ENCODE measurements at regions not wholly inside any gene's neighbourhood (a gene's known extent, or its start where the extent isn't known, plus 50 kb on each side); places are given as distances from the start of the nearest gene placed in this dataset.

DNA sequence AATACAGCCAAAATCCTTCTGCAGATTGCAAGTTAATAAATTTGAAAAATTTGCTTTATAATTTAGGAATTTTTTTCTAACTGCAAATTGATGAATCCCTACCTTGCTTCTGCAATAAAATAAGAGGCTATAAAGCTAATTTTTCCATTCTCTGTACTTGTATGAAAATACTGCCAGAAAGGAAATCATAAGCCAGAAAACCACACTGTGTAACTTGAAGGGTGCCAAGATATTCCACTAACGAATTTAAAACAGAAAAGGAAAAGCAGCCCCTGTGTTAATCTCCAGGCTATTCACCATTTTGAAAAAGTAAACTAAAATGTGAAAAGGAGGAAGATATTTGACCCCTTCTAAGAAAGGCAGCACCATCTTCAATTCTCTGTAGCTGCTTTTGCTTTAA is 557.9 kb upstream of the ZNF385D start:
- Histone ChIP-seq H3K27me3 (ENCODE audit: control insufficient read depth, insufficient read depth, low read length) (no peaks in the 10 kb centered on the region), H3K9ac (ENCODE audit: low read length) (no peak overlapping the region), H3K4me3 (ENCODE audit: low read length) (no peak overlapping the region), H3K4me1 (ENCODE audit: control insufficient read depth, insufficient read depth, low read length) (no peaks in the 10 kb centered on the region), H3K27ac (ENCODE audit: low read depth, low read length) (no peak overlapping the region), H3K36me3 (ENCODE audit: control insufficient read depth, insufficient read depth, low read length) (no peaks in the 10 kb centered on the region)

DNA sequence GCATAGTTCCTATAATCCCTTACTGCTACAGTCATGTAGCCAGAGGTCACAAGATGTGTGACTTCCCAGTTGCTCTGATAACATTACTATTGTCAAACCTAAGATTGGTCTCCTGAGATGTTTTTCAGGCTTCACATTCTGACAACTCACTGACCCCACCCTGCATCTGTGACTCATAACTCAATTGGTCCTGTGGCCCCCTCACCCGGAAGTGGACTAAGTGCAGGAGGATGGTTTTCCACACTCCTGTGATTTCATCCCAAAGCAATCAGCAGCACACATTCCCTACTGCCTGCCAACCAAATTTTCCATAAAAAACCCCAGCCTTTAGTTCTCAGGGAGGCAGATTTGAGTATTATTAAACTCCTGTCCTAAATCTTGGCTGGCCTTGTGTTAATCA is 564.9 kb upstream of the ZNF385D start:
- Histone ChIP-seq H3K36me3 (ENCODE audit: control insufficient read depth, insufficient read depth, low read length) (no peaks in the 10 kb centered on the region), H3K9ac (ENCODE audit: low read length) (no peak overlapping the region), H3K4me1 (ENCODE audit: control insufficient read depth, insufficient read depth, low read length) (no peaks in the 10 kb centered on the region), H3K27ac (ENCODE audit: low read depth, low read length) (no peak overlapping the region), H3K4me3 (ENCODE audit: low read length) (no peak overlapping the region), H3K27me3 (ENCODE audit: control insufficient read depth, insufficient read depth, low read length) (no peaks in the 10 kb centered on the region)

DNA sequence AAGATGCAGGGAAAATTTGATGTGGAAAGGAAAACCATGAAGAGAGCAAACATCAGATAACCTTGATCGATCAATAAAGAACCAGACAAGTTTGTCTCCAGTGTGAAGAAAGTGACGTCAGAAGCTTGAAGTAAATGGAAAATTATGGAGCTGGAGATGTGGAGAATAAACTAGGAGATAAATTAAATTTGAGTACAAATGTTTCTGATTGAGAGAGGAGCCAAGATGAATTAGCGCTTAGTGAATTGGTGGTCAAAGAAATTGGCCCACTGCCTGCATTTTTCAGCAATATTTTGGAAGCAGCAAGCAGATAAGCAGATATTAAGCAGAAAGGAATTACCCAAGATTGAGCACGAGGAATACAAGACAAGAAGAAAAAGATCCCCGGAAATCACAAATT is 567.3 kb upstream of the ZNF385D start:
- Histone ChIP-seq H3K9ac (ENCODE audit: low read length) (no peak overlapping the region), H3K27me3 (ENCODE audit: control insufficient read depth, insufficient read depth, low read length) (no peaks in the 10 kb centered on the region), H3K4me1 (ENCODE audit: control insufficient read depth, insufficient read depth, low read length) (no peaks in the 10 kb centered on the region), H3K36me3 (ENCODE audit: control insufficient read depth, insufficient read depth, low read length) (no peaks in the 10 kb centered on the region), H3K4me3 (ENCODE audit: low read length) (no peak overlapping the region), H3K27ac (ENCODE audit: low read depth, low read length) (no peak overlapping the region)

DNA sequence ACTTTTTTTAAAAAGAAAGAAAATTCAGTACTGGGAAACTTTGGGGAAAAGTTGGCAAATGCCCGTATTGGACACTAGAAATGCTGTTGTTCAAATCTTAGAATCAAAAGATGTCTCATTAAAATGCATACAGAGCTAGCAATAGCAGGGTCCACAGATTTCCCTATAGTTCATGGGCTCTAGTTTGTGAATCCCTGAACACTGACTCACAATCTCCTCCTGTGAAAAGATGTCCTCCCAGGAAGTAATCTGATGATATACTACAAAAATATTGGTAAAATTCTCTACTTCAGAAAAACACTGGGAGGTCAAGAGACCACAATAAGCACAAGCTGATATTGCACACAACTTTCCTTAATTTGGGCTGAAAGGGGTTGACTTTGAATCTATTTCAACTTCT is 568.4 kb upstream of the ZNF385D start:
- no peak overlapping the region for H3K4me3 ChIP-seq (ENCODE audit: low read length)
- no peak overlapping the region for H3K27ac ChIP-seq (ENCODE audit: low read depth, low read length)
- no peak overlapping the region for H3K9ac ChIP-seq (ENCODE audit: low read length)
- H3K36me3 ChIP-seq (ENCODE audit: control insufficient read depth, insufficient read depth, low read length): no peaks in the 10 kb centered on the region
- no peaks in the 10 kb centered on the region for H3K27me3 ChIP-seq (ENCODE audit: control insufficient read depth, insufficient read depth, low read length)
- H3K4me1 ChIP-seq (ENCODE audit: control insufficient read depth, insufficient read depth, low read length): no peaks in the 10 kb centered on the region

DNA sequence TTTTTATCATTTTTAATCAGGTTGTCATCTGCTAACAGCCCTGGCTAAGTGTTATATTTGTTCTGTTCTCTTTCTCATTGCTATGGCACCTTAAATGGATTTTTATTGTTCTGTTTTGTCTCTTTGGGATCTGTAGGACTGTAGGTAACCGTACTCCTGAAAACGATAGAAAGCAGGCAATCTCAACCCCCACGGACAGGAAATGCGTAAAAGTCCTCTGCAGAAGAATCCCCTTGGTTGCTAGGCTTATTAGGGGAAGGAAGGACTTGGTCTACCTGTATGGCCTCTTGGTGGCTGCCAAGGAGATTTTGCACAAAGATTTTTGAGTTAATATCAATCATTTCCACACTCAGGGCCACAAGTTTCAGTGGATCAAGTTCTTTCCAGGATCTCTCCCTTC is 571.9 kb upstream of the ZNF385D start:
- no peak overlapping the region for H3K4me3 ChIP-seq (ENCODE audit: low read length)
- no peak overlapping the region for H3K27ac ChIP-seq (ENCODE audit: low read depth, low read length)
- H3K36me3 ChIP-seq (ENCODE audit: control insufficient read depth, insufficient read depth, low read length): no peaks in the 10 kb centered on the region
- H3K9ac ChIP-seq (ENCODE audit: low read length): no peak overlapping the region
- no peaks in the 10 kb centered on the region for H3K27me3 ChIP-seq (ENCODE audit: control insufficient read depth, insufficient read depth, low read length)
- no peaks in the 10 kb centered on the region for H3K4me1 ChIP-seq (ENCODE audit: control insufficient read depth, insufficient read depth, low read length)

DNA sequence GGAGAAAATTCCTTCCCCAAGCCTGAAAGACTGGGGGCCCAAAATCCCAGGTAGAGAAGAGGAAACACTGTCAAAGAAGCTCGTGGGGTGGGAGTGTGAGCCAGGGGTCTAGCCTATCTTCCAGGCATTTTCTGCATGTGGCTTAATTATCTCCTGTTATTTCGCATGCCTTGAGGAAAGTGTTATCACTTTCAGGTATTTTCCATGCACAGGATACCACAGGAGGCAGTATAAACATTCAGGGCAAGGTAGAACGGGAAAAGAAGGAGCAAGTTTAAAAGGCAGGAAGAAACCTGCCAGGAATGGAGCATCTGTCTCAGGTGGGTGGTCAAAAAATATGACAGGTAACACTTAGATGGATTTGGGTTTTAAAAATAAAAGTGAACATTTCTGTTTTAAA is 575.3 kb upstream of the ZNF385D start:
- no peaks in the 10 kb centered on the region for H3K36me3 ChIP-seq (ENCODE audit: control insufficient read depth, insufficient read depth, low read length)
- H3K4me3 ChIP-seq (ENCODE audit: low read length): no peak overlapping the region
- no peak overlapping the region for H3K27ac ChIP-seq (ENCODE audit: low read depth, low read length)
- no peak overlapping the region for H3K9ac ChIP-seq (ENCODE audit: low read length)
- H3K4me1 ChIP-seq (ENCODE audit: control insufficient read depth, insufficient read depth, low read length): no peaks in the 10 kb centered on the region
- H3K27me3 ChIP-seq (ENCODE audit: control insufficient read depth, insufficient read depth, low read length): no peaks in the 10 kb centered on the region

DNA sequence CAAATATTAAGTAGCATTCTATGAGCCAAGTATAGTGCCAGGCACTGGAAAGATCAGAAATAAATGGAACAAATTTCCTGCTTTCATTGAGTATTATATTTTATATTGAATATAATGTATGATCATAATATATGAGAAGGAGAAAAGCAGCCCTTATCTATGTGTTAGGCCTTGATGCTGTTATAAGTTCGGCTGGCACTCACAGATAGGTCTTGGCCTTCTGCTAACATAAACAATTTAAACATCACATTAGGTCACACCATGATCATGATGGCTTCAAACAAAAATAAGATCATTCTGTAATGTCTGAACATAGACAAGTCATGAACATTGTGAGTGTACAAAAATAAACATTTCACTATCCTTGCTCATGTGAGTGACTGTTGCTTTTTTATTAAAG is 584.0 kb upstream of the ZNF385D start:
- Histone ChIP-seq H3K36me3 (ENCODE audit: control insufficient read depth, insufficient read depth, low read length) (no peaks in the 10 kb centered on the region), H3K4me1 (ENCODE audit: control insufficient read depth, insufficient read depth, low read length) (no peaks in the 10 kb centered on the region), H3K9ac (ENCODE audit: low read length) (no peak overlapping the region), H3K27ac (ENCODE audit: low read depth, low read length) (no peak overlapping the region), H3K4me3 (ENCODE audit: low read length) (no peak overlapping the region), H3K27me3 (ENCODE audit: control insufficient read depth, insufficient read depth, low read length) (no peaks in the 10 kb centered on the region)

DNA sequence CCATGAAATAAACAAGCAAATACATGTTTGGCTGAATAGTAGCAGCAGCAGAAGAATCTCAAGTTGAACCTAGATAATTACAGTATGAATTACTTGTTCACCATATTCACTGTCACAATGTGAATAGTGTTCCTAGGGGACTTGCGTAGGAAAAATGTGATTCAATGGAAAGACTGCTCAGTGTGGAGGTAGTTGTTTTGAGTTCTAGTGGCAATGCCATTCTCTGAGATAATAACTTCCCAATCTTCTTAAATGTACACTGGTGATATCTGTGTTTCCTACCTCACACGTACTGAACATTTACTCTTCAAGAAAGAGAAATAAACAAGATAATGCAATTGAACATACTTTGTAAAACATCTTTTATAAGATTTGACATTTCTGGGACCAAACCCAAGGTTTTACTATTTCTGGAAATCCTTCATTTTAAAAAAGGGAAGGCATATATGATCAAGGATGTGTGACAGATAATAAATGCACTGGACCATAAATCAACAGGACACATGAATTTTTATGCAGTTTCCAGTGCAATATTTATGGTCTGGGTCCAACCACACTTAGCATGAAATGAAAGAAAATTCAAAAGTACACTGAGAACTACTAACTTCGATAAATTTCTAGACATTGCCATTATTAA is 598.3 kb upstream of the ZNF385D start:
- Histone ChIP-seq H3K27me3 (ENCODE audit: control insufficient read depth, insufficient read depth, low read length) (no peaks in the 10 kb centered on the region), H3K4me3 (ENCODE audit: low read length) (no peak overlapping the region), H3K27ac (ENCODE audit: low read depth, low read length) (no peak overlapping the region), H3K4me1 (ENCODE audit: control insufficient read depth, insufficient read depth, low read length) (no peaks in the 10 kb centered on the region), H3K9ac (ENCODE audit: low read length) (no peak overlapping the region), H3K36me3 (ENCODE audit: control insufficient read depth, insufficient read depth, low read length) (no peaks in the 10 kb centered on the region)

DNA sequence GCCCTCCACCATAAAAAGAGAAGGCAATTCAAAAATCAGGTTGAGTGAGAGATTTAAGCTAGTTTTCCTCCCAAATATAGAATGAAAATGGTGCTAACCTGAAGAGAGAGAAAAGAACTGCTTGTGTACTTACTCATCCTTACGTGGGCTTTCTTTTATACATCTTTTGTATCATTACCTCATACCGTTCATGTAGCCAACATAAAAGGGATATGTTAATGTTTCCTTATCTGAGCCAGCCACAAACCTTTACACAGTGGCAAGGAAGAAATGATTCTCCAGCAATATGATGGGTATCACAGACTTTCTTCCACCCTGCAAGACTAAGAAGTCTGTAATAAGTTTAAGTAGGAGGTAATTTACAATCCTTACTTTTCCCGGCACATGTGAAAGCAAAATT is 600.8 kb upstream of the ZNF385D start:
- no peak overlapping the region for H3K4me3 ChIP-seq (ENCODE audit: low read length)
- H3K27ac ChIP-seq (ENCODE audit: low read depth, low read length): no peak overlapping the region

DNA sequence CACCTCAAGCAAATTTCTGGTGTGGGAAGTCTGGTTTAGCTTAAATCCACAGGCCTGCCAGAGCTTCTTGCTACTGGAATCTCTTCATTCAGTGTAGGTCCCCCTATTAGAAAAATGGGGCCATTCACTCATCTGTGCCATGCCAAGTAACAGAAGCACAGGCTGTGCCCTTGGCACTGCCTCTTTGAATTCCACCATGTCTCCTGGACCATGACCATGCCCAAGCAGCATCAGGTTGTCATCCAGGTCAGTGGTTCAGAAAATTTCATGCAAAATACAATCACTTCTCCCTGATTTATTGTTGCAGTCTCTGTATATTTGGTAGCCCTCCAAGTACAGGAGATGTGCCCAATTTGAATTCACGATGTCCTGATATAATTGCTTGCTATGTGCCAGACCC is 602.1 kb upstream of the ZNF385D start:
- H3K4me3 ChIP-seq (ENCODE audit: low read length): no peak overlapping the region
- no peak overlapping the region for H3K27ac ChIP-seq (ENCODE audit: low read depth, low read length)
- no peaks in the 10 kb centered on the region for H3K4me1 ChIP-seq (ENCODE audit: control insufficient read depth, insufficient read depth, low read length)
- no peaks in the 10 kb centered on the region for H3K36me3 ChIP-seq (ENCODE audit: control insufficient read depth, insufficient read depth, low read length)
- no peaks in the 10 kb centered on the region for H3K27me3 ChIP-seq (ENCODE audit: control insufficient read depth, insufficient read depth, low read length)
- no peak overlapping the region for H3K9ac ChIP-seq (ENCODE audit: low read length)

More for the DNA sequence above, 600.8 kb upstream of the ZNF385D start:
- Histone ChIP-seq H3K36me3 (ENCODE audit: control insufficient read depth, insufficient read depth, low read length) (no peaks in the 10 kb centered on the region), H3K27me3 (ENCODE audit: control insufficient read depth, insufficient read depth, low read length) (no peaks in the 10 kb centered on the region), H3K4me1 (ENCODE audit: control insufficient read depth, insufficient read depth, low read length) (no peaks in the 10 kb centered on the region), H3K9ac (ENCODE audit: low read length) (no peak overlapping the region)

DNA sequence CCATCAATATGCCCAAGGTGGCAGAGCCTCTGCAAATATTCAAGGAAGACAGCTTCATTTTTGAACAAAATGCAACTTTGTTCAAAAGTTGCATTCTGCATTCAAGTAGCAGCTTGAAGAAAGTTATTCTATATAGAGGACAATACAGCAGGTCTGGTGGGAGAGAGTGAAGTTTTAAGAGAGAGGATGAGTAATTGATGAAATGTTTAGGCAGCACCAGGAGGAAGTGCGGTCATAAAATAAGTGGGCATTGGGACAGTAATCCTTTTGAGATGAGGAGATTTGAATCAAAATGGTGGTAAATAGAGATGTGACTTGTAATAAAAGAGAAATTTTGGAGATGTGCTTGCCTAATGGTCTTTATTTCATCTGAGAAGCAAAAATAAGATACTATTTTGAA is 607.3 kb upstream of the ZNF385D start:
- no peak overlapping the region for H3K4me3 ChIP-seq (ENCODE audit: low read length)
- H3K27me3 ChIP-seq (ENCODE audit: control insufficient read depth, insufficient read depth, low read length): no peaks in the 10 kb centered on the region
- H3K9ac ChIP-seq (ENCODE audit: low read length): no peak overlapping the region
- no peaks in the 10 kb centered on the region for H3K36me3 ChIP-seq (ENCODE audit: control insufficient read depth, insufficient read depth, low read length)
- H3K27ac ChIP-seq (ENCODE audit: low read depth, low read length): no peak overlapping the region
- H3K4me1 ChIP-seq (ENCODE audit: control insufficient read depth, insufficient read depth, low read length): no peaks in the 10 kb centered on the region

DNA sequence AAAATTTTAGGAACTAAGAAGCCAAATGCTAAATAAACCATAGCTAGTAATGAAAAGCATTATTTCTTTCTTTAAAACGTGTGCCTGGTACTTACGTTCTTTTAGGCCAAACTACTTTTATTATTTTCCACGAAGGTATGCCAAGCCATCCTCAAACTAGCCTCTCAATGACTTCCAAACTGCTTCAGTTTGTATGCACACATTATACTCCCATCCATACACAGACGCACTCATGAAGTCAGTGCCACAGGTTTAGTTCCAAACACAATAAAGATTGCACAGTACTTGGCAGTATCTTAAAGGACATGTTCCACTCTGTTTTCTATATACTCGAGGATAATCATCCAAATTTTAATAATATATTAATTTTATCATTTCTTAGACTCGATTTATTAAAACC is 609.2 kb upstream of the ZNF385D start:
- H3K36me3 ChIP-seq (ENCODE audit: control insufficient read depth, insufficient read depth, low read length): no peaks in the 10 kb centered on the region
- no peaks in the 10 kb centered on the region for H3K27me3 ChIP-seq (ENCODE audit: control insufficient read depth, insufficient read depth, low read length)
- no peak overlapping the region for H3K4me3 ChIP-seq (ENCODE audit: low read length)
- H3K9ac ChIP-seq (ENCODE audit: low read length): no peak overlapping the region
- no peaks in the 10 kb centered on the region for H3K4me1 ChIP-seq (ENCODE audit: control insufficient read depth, insufficient read depth, low read length)
- no peak overlapping the region for H3K27ac ChIP-seq (ENCODE audit: low read depth, low read length)

DNA sequence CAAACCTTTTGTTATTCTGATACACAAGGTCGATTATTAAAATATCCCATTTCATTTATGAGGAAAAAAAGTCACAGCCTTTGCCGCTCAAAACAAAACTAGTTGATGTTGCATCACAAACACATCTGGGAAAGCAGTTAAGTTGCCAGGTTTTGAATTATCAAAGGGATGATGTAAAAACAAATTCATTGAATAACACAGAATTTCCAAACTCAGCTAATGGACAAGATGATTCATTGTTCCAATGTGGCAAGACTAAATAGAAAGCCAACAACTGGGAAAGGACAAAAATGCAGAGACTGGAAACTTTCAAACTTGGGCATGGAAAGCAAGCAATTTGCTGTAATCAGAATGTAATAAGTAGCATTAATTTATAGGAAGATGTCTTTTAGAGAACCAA is 610.0 kb upstream of the ZNF385D start:
- Histone ChIP-seq H3K27ac (ENCODE audit: low read depth, low read length) (no peak overlapping the region), H3K36me3 (ENCODE audit: control insufficient read depth, insufficient read depth, low read length) (no peaks in the 10 kb centered on the region), H3K9ac (ENCODE audit: low read length) (no peak overlapping the region), H3K27me3 (ENCODE audit: control insufficient read depth, insufficient read depth, low read length) (no peaks in the 10 kb centered on the region), H3K4me3 (ENCODE audit: low read length) (no peak overlapping the region), H3K4me1 (ENCODE audit: control insufficient read depth, insufficient read depth, low read length) (no peaks in the 10 kb centered on the region)
